PC-9 (cell line): ENCODE measurements at regions not wholly inside any gene's neighbourhood (a gene's known extent, or its start where the extent isn't known, plus 50 kb on each side); places are given as distances from the start of the nearest gene placed in this dataset.

Experiments
- BruUV-seq: library from RNA; stranded (reverse); fragments of 400-500 nt; replicated peaks from 2 replicates; lab custom pipeline; 2021; lab: Mats Ljungman, UMichigan
- CTCF ChIA-PET: fragments of 300-600 bp; sonication (Branson Sonifier 250); formaldehyde crosslinking; loops from one replicate; lab custom pipeline; 2022; ENCODE audit warnings: antibody characterized with exemption; lab: Charles Lee
- POLR2A ChIA-PET: fragments of 300-600 bp; sonication (Branson Sonifier 250); formaldehyde crosslinking; loops from one replicate; lab custom pipeline; 2022; ENCODE audit warnings: antibody characterized with exemption; ENCODE audit not compliant: unreplicated experiment; lab: Charles Lee
- DNase-seq, 2 experiments: peaks; one replicate each; pipeline versions ENCODE4 v3.0.0 to v3.0.0-alpha.2; 2015 to 2022; ENCODE audit warnings: mixed read lengths in 1 of 2
- H2AFZ ChIP-seq: fragments of 200-600 bp; sonication (generic); 2 replicates; pipeline ENCODE4 v1.8.1; 2017; ENCODE audit warnings: antibody characterized with exemption
- H3F3A ChIP-seq: fragments of 200-600 bp; sonication (generic); 2 replicates; pipeline ENCODE4 v1.8.1; 2017; ENCODE audit warnings: antibody characterized with exemption, mild to moderate bottlenecking, low read depth; ENCODE audit not compliant: insufficient read depth
- H3K27ac ChIP-seq: fragments of 200-600 bp; sonication (generic); 2 replicates; pipeline ENCODE4 v1.6.1; 2016; ENCODE audit warnings: mixed run types
- H3K27me3 ChIP-seq: fragments of 200-600 bp; sonication (generic); 2 replicates; pipeline ENCODE4 v1.6.1; 2016; ENCODE audit warnings: low read depth, mixed run types; ENCODE audit not compliant: insufficient read depth
- H3K36me3 ChIP-seq: fragments of 200-600 bp; sonication (generic); 2 replicates; pipeline ENCODE4 v1.6.1; 2016; ENCODE audit warnings: low read depth, mixed run types
- H3K4me1 ChIP-seq: fragments of 200-600 bp; sonication (generic); replicated peaks from 2 replicates; pipeline ENCODE4 v1.6.1; 2016; ENCODE audit warnings: mixed run types; ENCODE audit not compliant: insufficient read depth
- H3K4me2 ChIP-seq: fragments of 200-600 bp; sonication (generic); 2 replicates; pipeline ENCODE4 v1.6.1; 2017; ENCODE audit warnings: mixed run types
- H3K4me3 ChIP-seq: fragments of 200-600 bp; sonication (generic); 2 replicates; pipeline ENCODE4 v1.6.1; 2016; ENCODE audit warnings: mixed run types
- H3K79me2 ChIP-seq: fragments of 200-600 bp; sonication (generic); 2 replicates; pipeline ENCODE4 v1.6.1; 2017; ENCODE audit warnings: low read depth, mixed run types
- H3K9me2 ChIP-seq: fragments of 200-600 bp; sonication (generic); 2 replicates; pipeline ENCODE4 v1.8.1; 2017; ENCODE audit warnings: mild to moderate bottlenecking; ENCODE audit not compliant: insufficient read depth
- H3K9me3 ChIP-seq: fragments of 200-600 bp; sonication (generic); 2 replicates; pipeline ENCODE4 v1.8.1; 2016; ENCODE audit warnings: low read depth; ENCODE audit not compliant: insufficient read depth
- H4K20me1 ChIP-seq: fragments of 200-600 bp; sonication (generic); 2 replicates; pipeline ENCODE4 v1.8.1; 2017; ENCODE audit not compliant: insufficient read depth
- EZH2 ChIP-seq: fragments of 200-600 bp; sonication (generic); IDR thresholded peaks from 2 replicates; pipeline ENCODE4 v1.8.0; 2017; ENCODE audit warnings: antibody characterized with exemption, low read depth
- intact Hi-C: fragments of 100-400 bp; cut with micrococcal nuclease; formaldehyde crosslinking; loops from one replicate; pipeline ENCODE4 v1.10.0; 2022; ENCODE audit not compliant: unreplicated experiment
- TF ChIP-seq, protein P1 (sequence below): fragments of 200-600 bp; sonication (generic); conservative IDR thresholded peaks from 2 replicates; pipeline ENCODE4 v1.6.1; 2017; ENCODE audit warnings: mixed run types, antibody characterized with exemption, mild to moderate bottlenecking, moderate library complexity

- BruUV-seq: no TSS peak
- Histone ChIP-seq H3K4me2 (no peak overlapping the region), H3K9me2 (no peaks in the 10 kb centered on the region), H3K79me2 (no peaks in the 10 kb centered on the region), H3K4me3 (no peak overlapping the region), H3K27me3 (peaks cover 97% of the 10 kb centered on the region), H3K27ac (no peak overlapping the region), H3F3A (no peaks in the 10 kb centered on the region), H4K20me1 (no peaks in the 10 kb centered on the region), H3K4me1 (no peaks in the 10 kb centered on the region), H2AFZ (no peak overlapping the region), H3K9me3 (no peaks in the 10 kb centered on the region), H3K36me3 (no peaks in the 10 kb centered on the region)
- intact Hi-C loops: no loop called here
- ChIA-PET CTCF (no interaction called here), POLR2A (no interaction called here)
- no peak for DNase-seq
- TF ChIP-seq EZH2: no peak
- TF ChIP-seq, protein P1, sequence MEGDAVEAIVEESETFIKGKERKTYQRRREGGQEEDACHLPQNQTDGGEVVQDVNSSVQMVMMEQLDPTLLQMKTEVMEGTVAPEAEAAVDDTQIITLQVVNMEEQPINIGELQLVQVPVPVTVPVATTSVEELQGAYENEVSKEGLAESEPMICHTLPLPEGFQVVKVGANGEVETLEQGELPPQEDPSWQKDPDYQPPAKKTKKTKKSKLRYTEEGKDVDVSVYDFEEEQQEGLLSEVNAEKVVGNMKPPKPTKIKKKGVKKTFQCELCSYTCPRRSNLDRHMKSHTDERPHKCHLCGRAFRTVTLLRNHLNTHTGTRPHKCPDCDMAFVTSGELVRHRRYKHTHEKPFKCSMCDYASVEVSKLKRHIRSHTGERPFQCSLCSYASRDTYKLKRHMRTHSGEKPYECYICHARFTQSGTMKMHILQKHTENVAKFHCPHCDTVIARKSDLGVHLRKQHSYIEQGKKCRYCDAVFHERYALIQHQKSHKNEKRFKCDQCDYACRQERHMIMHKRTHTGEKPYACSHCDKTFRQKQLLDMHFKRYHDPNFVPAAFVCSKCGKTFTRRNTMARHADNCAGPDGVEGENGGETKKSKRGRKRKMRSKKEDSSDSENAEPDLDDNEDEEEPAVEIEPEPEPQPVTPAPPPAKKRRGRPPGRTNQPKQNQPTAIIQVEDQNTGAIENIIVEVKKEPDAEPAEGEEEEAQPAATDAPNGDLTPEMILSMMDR: no peak
Observed at GRCh38 chr17:74097450-74098135, 105.9 kb upstream of the RPL38 start.

- CTCF ChIA-PET: no interaction called here
- Histone ChIP-seq H3K27ac (no peak overlapping the region), H3K79me2 (no peaks in the 10 kb centered on the region), H3K27me3 (peaks cover 97% of the 10 kb centered on the region), H3K9me2 (no peaks in the 10 kb centered on the region), H4K20me1 (no peaks in the 10 kb centered on the region), H3K4me1 (no peaks in the 10 kb centered on the region), H2AFZ (no peak overlapping the region), H3K4me2 (no peak overlapping the region), H3K36me3 (no peaks in the 10 kb centered on the region), H3K9me3 (no peaks in the 10 kb centered on the region), H3K4me3 (no peak overlapping the region), H3F3A (no peaks in the 10 kb centered on the region)
- no TSS peak for BruUV-seq
- intact Hi-C loops: no loop called here
- TF ChIP-seq, protein P1: no peak
- TF ChIP-seq EZH2: no peak
- no peak for DNase-seq
- POLR2A ChIA-PET: no interaction called here
Observed at GRCh38 chr17:74098136-74099024, 105.1 kb upstream of the RPL38 start.

- Histone ChIP-seq H3K27me3 (peaks cover 97% of the 10 kb centered on the region), H3K27ac (no peak overlapping the region), H3K4me3 (no peak overlapping the region), H3K36me3 (no peaks in the 10 kb centered on the region), H2AFZ (no peak overlapping the region), H4K20me1 (no peaks in the 10 kb centered on the region), H3K79me2 (no peaks in the 10 kb centered on the region), H3K4me1 (no peaks in the 10 kb centered on the region), H3K9me2 (no peaks in the 10 kb centered on the region), H3K4me2 (no peak overlapping the region), H3F3A (no peaks in the 10 kb centered on the region), H3K9me3 (no peaks in the 10 kb centered on the region)
- ChIA-PET CTCF (no interaction called here), POLR2A (no interaction called here)
- no peak for TF ChIP-seq EZH2
- TF ChIP-seq, protein P1: no peak
- DNase-seq: no peak
- BruUV-seq: no TSS peak
- intact Hi-C loops: no loop called here
Observed at GRCh38 chr17:74099442-74100340, 103.8 kb upstream of the RPL38 start.
